Activated T-helper 2 cell treated with anti-CD3 and anti-CD28 coated beads, Interferon-gamma antibody, Interleukin-2, Interleukin-4, amounts not matched to agents 10 μg/mL and 5 μg/mL and 100 μg/mL, durations not matched to agents 14 hours and 24 hours and 36 hours (primary cell): ENCODE measurements at regions not wholly inside any gene's neighbourhood (a gene's known extent, or its start where the extent isn't known, plus 50 kb on each side); places are given as distances from the start of the nearest gene placed in this dataset.
"Not testable (repeated sequence)": the region's sequence is repeated elsewhere in the genome, so short reads cannot be mapped to it uniquely, and the experiment has no call there.

ENCODE experiments used
- DNase-seq: peaks from one replicate; pipeline ENCODE4 v3.0.0; 2021; ENCODE audit warnings: low spot score
- H3K27ac Mint-ChIP-seq: one replicate; pipeline ENCODE4 v1.8.0; 2021; ENCODE audit warnings: mixed read lengths
- H3K27me3 Mint-ChIP-seq: one replicate; pipeline ENCODE4 v1.8.0; 2021; ENCODE audit warnings: low read depth, mixed read lengths
- H3K36me3 Mint-ChIP-seq: one replicate; pipeline ENCODE4 v1.8.0; 2021; ENCODE audit warnings: low read depth, mixed read lengths
- H3K4me1 Mint-ChIP-seq: one replicate; pipeline ENCODE4 v1.8.0; 2021; ENCODE audit warnings: low read depth, mixed read lengths
- H3K4me3 Mint-ChIP-seq: one replicate; pipeline ENCODE4 v1.8.0; 2021; ENCODE audit warnings: low read depth, mild to moderate bottlenecking, moderate library complexity, mixed read lengths
- H3K9me3 Mint-ChIP-seq: one replicate; pipeline ENCODE4 v1.8.0; 2021; ENCODE audit warnings: mixed read lengths
- intact Hi-C: fragments of 100-400 bp; cut with micrococcal nuclease; formaldehyde crosslinking; loops from one replicate; pipeline ENCODE4 v1.15.1; 2023

DNA sequence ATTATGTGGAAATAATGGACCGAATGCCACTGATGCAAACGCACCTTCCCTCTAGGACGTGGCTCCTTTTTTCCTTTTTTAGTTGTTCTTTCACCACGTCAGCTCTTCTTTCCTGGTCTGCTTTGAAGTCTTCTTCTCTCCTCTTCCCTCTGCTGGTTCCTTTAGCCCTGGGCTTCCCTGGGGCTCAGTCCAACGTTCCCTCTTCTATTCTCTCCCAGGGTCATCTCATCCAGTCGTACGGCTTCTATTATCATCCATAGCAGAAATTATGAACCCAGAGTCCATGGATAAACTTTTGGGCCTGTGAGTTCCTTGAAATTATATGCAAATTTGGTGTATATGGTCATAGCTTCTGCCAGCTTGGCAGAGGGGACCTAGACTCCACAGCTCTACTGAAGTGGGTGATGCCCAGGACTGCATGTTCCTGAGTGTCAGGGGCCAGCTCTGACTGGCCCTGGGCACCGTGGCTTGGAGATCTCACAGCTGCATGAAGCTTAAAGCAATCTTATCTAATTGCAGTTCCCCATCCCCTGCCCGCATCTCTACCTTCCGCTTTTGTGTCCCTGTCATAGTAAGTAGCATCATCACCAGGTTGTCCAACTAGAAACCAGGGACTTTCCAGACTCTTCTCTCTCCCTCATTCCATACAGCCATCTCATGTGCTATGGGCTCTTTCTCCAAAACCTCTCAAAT, 746.3 kb upstream of the TPTE start:
- intact Hi-C loops, H3K4me1 Mint-ChIP-seq, DNase-seq, H3K27me3 Mint-ChIP-seq, H3K27ac Mint-ChIP-seq, H3K4me3 Mint-ChIP-seq, H3K36me3 Mint-ChIP-seq: not testable (repeated sequence)
- H3K9me3 Mint-ChIP-seq: peaks cover 51% of the 10 kb centered on the region

DNA sequence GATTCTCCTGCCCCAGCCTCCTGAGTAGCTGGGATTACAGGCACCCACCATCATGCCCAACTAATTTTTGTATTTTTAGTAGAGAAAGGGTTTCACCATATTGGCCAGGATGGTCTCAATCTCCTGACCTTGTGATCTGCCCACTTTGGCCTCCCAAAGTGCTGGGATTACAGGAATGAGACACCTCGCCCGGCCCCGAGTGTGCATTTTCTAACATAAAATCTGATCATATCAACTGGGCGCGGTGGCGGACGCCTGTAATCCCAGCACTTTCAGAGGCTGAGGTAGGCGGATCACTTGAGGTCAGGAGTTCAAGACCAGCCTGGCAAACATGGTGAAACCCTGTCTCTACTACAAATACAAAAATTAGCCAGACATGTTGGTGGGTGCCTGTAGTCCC, 745.5 kb upstream of the TPTE start:
- H3K4me3 Mint-ChIP-seq, H3K27me3 Mint-ChIP-seq, H3K4me1 Mint-ChIP-seq, H3K36me3 Mint-ChIP-seq, DNase-seq, intact Hi-C loops, H3K27ac Mint-ChIP-seq: not testable (repeated sequence)
- peaks cover 60% of the 10 kb centered on the region for H3K9me3 Mint-ChIP-seq

DNA sequence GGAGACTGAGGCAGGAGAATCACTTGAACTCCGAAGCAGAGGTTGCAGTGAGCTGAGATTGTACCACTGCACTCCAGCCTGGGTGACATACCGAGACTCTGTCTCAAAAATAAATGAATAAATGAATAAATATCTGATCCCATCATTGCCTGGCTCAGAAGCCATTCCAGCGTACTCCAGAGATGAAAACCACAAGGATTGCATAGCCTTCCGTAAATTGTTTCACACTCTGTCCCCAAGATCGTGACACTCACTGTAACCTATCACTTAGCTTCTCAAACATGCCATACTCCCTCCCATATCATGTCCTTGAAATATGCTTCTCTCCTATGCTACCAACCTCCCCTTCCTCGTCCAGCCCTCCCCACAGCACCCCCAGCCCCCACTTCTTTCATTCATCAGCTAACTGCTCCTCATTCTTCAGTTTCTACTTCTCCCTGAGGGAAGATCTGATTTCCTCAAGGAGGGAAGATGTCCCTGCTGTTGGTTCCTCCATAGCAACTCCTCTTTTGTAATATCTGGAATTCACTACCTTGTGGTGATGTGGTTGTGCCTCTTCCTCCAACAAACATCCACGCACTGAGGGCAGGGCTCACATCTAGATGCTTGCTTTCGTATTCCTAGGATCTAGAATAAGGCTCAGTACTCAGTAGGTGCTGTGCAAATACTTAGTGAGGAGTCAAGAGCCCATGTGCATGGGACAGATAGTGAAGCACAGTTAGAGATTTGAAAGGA, 744.9 kb upstream of the TPTE start:
- H3K4me3 Mint-ChIP-seq, DNase-seq, H3K4me1 Mint-ChIP-seq, H3K27me3 Mint-ChIP-seq, H3K36me3 Mint-ChIP-seq, intact Hi-C loops, H3K27ac Mint-ChIP-seq: not testable (repeated sequence)
- peaks cover 64% of the 10 kb centered on the region for H3K9me3 Mint-ChIP-seq

DNA sequence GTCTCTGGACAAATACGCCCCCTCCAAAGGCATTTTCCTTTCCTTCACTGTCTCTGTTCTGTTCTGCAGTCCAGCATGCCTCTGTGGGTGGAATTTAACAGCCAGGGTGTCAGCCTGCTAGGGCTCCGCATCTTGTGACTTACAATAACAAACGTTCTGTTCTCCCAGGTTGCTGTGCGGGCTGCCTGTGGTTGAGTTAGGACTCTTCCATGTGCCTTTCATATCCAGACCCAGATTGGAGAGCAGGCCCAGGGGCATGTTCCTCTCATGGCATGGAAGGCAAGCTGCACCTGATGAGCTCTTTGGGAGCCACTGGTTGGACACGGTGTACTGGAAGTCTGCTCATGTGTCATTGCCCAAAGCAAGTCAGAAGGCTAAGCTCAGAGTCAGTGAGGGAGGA, 742.8 kb upstream of the TPTE start:
- intact Hi-C loops, DNase-seq, H3K27me3 Mint-ChIP-seq, H3K4me3 Mint-ChIP-seq, H3K27ac Mint-ChIP-seq, H3K4me1 Mint-ChIP-seq, H3K36me3 Mint-ChIP-seq: not testable (repeated sequence)
- H3K9me3 Mint-ChIP-seq: peaks cover 83% of the 10 kb centered on the region

DNA sequence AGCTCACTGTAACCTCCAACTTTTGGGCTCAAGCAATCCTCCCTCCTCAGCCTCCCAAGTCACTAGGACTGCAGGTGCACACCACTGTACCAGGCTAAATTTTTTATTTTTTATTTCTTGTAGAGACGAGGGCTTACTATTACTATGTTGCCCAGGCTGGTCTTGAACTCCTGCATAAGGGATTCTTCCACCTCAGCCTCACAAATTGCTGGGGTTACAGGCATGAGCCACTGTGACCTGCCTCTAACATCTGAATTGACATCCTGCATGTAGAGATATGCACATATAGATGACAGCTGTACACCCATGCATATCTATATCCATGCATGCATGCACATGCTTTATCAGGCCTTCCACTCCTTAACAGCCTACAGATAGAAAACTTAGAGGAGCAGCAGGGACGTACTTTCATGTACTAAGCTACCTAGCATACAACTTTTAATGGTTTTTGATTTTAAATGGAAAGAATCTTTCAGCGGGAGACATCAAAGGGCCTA, 740.9 kb upstream of the TPTE start:
- Mint-ChIP-seq H3K9me3 (peaks cover 79% of the 10 kb centered on the region), H3K36me3 (no peaks in the 10 kb centered on the region), H3K4me1 (no peaks in the 10 kb centered on the region), H3K27ac (no peak overlapping the region), H3K27me3 (no peaks in the 10 kb centered on the region), H3K4me3 (no peak overlapping the region)
- intact Hi-C loops: no loop called here
- DNase-seq: no peak

DNA sequence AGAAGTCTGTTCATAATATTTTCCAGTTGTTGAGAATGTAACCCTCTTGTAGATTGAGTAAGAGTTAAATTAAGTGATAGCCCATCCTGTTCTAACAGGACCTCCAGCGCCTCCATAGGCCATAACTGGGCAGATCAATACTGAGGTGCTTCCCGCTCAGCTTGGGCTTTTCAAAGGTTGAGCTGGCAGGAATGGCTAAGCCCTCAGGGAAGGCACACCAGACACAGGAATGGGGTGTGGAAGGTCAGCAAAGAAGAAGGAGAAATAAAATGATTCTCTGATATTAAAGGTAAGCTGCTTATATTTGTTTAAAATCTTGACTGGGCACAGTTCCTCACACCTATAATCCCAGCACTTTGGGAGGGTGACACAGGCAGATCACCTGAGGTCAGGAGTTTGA, 737.8 kb upstream of the TPTE start:
- H3K36me3 Mint-ChIP-seq, H3K4me3 Mint-ChIP-seq, H3K4me1 Mint-ChIP-seq, H3K27me3 Mint-ChIP-seq, H3K27ac Mint-ChIP-seq, DNase-seq, intact Hi-C loops: not testable (repeated sequence)
- H3K9me3 Mint-ChIP-seq: peaks cover 78% of the 10 kb centered on the region

DNA sequence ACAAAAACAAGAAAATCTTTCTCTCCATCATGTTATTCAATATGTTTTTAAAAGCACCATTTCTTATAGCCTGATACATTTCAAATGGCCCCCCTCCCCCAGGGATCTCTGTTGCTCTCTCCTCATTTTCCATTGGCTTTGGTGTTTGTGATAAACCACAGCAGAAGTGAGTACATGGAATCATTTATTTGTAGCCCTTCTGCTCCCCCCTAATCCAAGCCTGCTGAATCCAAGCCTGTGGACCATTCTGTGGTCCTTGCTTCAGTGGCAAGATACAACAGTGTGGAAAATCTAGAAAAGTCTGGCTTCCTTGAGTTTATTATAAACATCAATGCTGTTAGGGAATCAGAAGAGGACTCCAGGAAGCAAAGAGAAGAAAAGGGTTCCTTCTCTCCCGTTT, 737.2 kb upstream of the TPTE start:
- H3K27ac Mint-ChIP-seq, H3K4me3 Mint-ChIP-seq, H3K36me3 Mint-ChIP-seq, intact Hi-C loops, DNase-seq, H3K27me3 Mint-ChIP-seq, H3K4me1 Mint-ChIP-seq: not testable (repeated sequence)
- peaks cover 81% of the 10 kb centered on the region for H3K9me3 Mint-ChIP-seq

DNA sequence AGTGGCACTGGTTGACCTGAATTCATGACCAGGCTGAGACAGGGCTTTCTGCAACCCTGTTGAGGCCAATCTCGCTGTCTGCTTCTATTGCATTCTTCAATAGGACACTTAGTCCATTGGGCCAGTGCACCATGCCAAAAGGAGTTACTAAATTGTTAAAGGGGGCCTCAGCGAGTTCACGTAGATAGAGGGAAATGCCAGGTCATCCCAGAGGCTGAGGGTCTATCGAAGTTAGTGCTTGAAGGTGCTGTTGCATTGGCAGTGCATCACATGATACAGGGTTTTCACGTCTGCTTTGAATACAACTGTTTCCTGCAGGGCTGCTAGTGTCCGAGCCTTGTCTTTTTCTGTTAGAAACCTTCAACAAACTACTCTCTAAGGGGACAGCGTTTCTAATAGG, 735.3 kb upstream of the TPTE start:
- DNase-seq, H3K27ac Mint-ChIP-seq, H3K4me1 Mint-ChIP-seq, intact Hi-C loops, H3K36me3 Mint-ChIP-seq, H3K4me3 Mint-ChIP-seq, H3K27me3 Mint-ChIP-seq: not testable (repeated sequence)
- H3K9me3 Mint-ChIP-seq: peaks cover 79% of the 10 kb centered on the region

DNA sequence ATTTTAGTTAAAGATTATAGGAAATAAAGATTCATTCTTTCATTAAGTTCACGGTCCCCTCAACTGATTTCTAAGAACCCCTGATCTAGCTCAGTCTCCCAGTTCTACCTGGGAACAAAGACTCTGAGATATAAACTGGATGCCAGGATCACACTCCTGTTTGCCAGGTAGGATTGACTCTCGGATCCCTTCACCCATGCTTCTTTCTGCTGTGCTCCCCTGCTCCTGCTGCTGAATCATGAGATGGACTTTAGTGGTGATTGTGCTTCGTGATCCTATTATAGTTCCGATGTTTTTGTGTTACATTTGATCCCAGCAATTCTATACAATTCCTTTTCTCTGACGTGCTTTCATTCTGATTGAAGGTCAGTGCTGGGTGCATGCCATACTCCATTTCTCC, 733.1 kb upstream of the TPTE start:
- intact Hi-C loops, H3K27ac Mint-ChIP-seq, H3K4me3 Mint-ChIP-seq, DNase-seq, H3K36me3 Mint-ChIP-seq, H3K4me1 Mint-ChIP-seq, H3K27me3 Mint-ChIP-seq: not testable (repeated sequence)
- H3K9me3 Mint-ChIP-seq: peaks cover 80% of the 10 kb centered on the region

DNA sequence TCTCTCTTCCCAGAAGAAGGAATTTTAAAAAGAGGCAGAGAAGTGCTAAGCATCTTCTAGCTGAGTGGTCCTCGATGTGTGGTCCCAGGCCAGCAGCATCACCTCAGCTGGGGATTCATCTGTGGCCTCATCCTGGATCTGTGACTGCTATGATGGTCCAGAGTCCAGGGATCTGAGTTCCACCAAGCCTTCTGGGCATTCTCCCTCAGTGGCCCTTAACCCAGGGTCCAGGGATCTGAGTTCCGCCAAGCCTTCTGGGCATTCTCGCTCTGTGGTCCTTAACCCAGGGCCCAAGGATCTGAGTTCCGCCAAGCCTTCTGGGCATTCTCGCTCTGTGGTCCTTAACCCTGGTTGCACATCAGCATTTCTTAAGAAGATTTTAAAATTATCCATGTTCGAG, 731.0 kb upstream of the TPTE start:
- H3K27ac Mint-ChIP-seq, H3K4me1 Mint-ChIP-seq, intact Hi-C loops, H3K36me3 Mint-ChIP-seq, H3K27me3 Mint-ChIP-seq, DNase-seq, H3K4me3 Mint-ChIP-seq: not testable (repeated sequence)
- H3K9me3 Mint-ChIP-seq: peaks cover 81% of the 10 kb centered on the region

DNA sequence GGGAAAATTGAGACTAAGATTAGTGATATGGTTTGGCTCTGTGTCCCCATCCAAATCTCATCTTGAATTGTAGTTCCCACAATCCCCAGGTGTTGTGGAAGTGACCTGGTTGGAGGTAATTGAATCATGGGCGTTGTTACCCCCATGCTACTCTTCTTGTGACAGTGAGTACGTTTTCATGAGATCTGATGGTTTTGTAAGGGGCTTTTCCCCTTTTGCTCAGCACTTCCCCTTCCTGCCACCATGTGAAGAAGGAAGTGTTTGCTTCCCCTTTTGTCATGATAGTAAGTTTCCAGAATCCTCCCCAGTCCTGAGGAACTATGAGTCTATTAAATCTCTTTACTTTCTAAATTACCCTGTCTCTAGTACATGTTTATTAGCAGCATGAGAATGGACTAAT, 729.9 kb upstream of the TPTE start:
- H3K27ac Mint-ChIP-seq, H3K36me3 Mint-ChIP-seq, intact Hi-C loops, DNase-seq, H3K4me3 Mint-ChIP-seq, H3K4me1 Mint-ChIP-seq, H3K27me3 Mint-ChIP-seq: not testable (repeated sequence)
- H3K9me3 Mint-ChIP-seq: peaks cover 88% of the 10 kb centered on the region

DNA sequence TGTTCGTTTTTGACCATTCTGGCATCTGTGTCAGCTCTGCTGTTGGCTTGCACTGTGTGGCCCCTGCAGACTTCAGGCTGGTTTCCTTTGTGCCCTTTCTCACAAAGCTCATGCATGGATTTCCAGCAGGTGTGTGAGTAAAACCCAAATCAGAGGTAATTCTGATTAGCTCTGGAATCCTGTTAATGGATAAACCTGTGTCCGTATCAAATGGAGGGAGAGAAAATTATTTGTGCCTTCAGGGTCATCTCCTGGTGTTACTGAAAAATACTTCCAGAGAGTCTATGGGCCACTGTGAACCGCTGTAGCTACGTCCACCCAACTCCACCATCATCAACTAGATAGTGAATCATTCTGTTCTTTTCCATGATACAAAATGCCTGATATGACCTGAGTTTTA, 726.1 kb upstream of the TPTE start:
- H3K36me3 Mint-ChIP-seq, DNase-seq, H3K4me1 Mint-ChIP-seq, H3K27ac Mint-ChIP-seq, H3K4me3 Mint-ChIP-seq, intact Hi-C loops, H3K27me3 Mint-ChIP-seq: not testable (repeated sequence)
- peaks cover 57% of the 10 kb centered on the region for H3K9me3 Mint-ChIP-seq

DNA sequence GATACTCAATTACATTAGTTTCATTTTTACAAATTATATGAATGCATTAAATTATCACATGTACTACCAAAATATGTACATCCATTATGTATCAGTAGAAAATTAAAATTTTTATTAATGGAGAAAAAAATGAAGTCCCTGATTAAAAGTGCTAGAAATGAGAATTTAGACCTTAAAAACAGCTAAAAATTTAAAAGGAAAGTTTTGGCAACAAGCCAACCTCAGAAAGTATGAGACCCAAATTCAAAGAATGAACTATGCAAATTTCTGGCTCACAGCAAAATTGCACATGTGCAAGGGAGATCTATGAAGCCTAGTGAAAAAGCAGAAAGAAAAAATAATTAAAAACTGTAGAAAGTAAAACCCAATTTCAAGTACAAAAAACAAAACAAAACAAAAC, 725.1 kb upstream of the TPTE start:
- H3K4me3 Mint-ChIP-seq, DNase-seq, intact Hi-C loops, H3K27me3 Mint-ChIP-seq, H3K4me1 Mint-ChIP-seq, H3K36me3 Mint-ChIP-seq, H3K27ac Mint-ChIP-seq: not testable (repeated sequence)
- H3K9me3 Mint-ChIP-seq: peaks cover 51% of the 10 kb centered on the region
